CD4-positive, alpha-beta T cell (primary cell): ENCODE measurements at regions not wholly inside any gene's neighbourhood (a gene's known extent, or its start where the extent isn't known, plus 50 kb on each side); places are given as distances from the start of the nearest gene placed in this dataset.

Experiments used
- ATAC-seq: fragments of 200-7000 bp; cut with Tn5 transposase; one replicate; pipeline ENCODE4 v1.10.0; 2022; ENCODE audit warnings: mild to moderate bottlenecking; ENCODE audit not compliant: poor library complexity
- CTCF ChIA-PET: fragments of 350-600 bp; sonication (Branson Sonifier 250); formaldehyde crosslinking; loops from one replicate; lab custom pipeline; 2021; ENCODE audit warnings: antibody characterized with exemption, inconsistent platforms; lab: Charles Lee
- POLR2A ChIA-PET: fragments of 350-600 bp; sonication (Branson Sonifier 250); formaldehyde crosslinking; loops from one replicate; lab custom pipeline; 2021; ENCODE audit warnings: antibody characterized with exemption, inconsistent platforms; lab: Charles Lee
- DNase-seq, 14 experiments: peaks; one replicate each; pipeline ENCODE4 v3.0.0-alpha.2; 2013 to 2020; ENCODE audit warnings: mixed read lengths in 2 of 14
- H3K27ac ChIP-seq, 2 donors: one replicate each; pipeline versions ENCODE4 v1.5.1 to v1.7.0; 2013; ENCODE audit warnings: low read length in 2 of 2, low read depth in 1 of 2, mild to moderate bottlenecking in 1 of 2
- H3K27me3 ChIP-seq, 2 experiments: 1 replicate in 1 of 2; 2 replicates in 1 of 2; pipeline versions ENCODE4 v1.6.1 to v1.7.0; 2013; ENCODE audit warnings: low read length in 2 of 2, control low read depth in 1 of 2, mild to moderate bottlenecking in 1 of 2, moderate library complexity in 1 of 2; ENCODE audit not compliant: insufficient read depth in 2 of 2, control insufficient read depth in 1 of 2
- H3K36me3 ChIP-seq: one replicate; pipeline ENCODE4 v1.6.1; 2013; ENCODE audit warnings: low read length, control low read depth; ENCODE audit not compliant: insufficient read depth
- H3K4me1 ChIP-seq: one replicate; pipeline ENCODE4 v1.6.1; 2013; ENCODE audit warnings: low read length, control low read depth; ENCODE audit not compliant: insufficient read depth
- H3K4me3 ChIP-seq: one replicate; pipeline ENCODE4 v1.5.1; 2013; ENCODE audit warnings: mild to moderate bottlenecking, low read length, moderate library complexity
- H3K9me3 ChIP-seq, 2 experiments: 1 replicate in 1 of 2; 2 replicates in 1 of 2; pipeline versions ENCODE4 v1.6.1 to v1.7.0; 2013; ENCODE audit warnings: low read length in 2 of 2, mild to moderate bottlenecking in 2 of 2, control low read depth in 1 of 2, moderate library complexity in 1 of 2; ENCODE audit not compliant: control insufficient read depth in 1 of 2, insufficient read depth in 1 of 2
- H3K27ac Mint-ChIP-seq: one replicate; pipeline ENCODE4 v1.8.0; 2020; ENCODE audit warnings: mixed read lengths
- H3K27me3 Mint-ChIP-seq: one replicate; pipeline ENCODE4 v1.8.0; 2021; ENCODE audit warnings: mixed read lengths
- H3K36me3 Mint-ChIP-seq: one replicate; pipeline ENCODE4 v1.8.0; 2021; ENCODE audit warnings: low read depth, mixed read lengths
- H3K4me1 Mint-ChIP-seq: one replicate; pipeline ENCODE4 v1.8.0; 2021; ENCODE audit warnings: low read depth, mixed read lengths
- H3K4me3 Mint-ChIP-seq: one replicate; pipeline ENCODE4 v1.8.0; 2020; ENCODE audit warnings: mild to moderate bottlenecking, mixed read lengths
- H3K9me3 Mint-ChIP-seq: one replicate; pipeline ENCODE4 v1.8.0; 2020; ENCODE audit warnings: mixed read lengths
- CTCF ChIP-seq: fragments of 200-600 bp; IDR thresholded peaks from one replicate; pipeline ENCODE4 v1.8.0; 2022; ENCODE audit warnings: antibody characterized with exemption, mild to moderate bottlenecking
- intact Hi-C, 2 experiments: fragments of 100-400 bp; cut with DNase I in 1 of 2; cut with micrococcal nuclease in 1 of 2; formaldehyde crosslinking; loops; one replicate each; pipeline versions ENCODE4 v1.15.1 to v1.9.0; 2023 to 2025; cut with DNase I, micrococcal nuclease

- ATAC-seq: no peak
- H3K27me3 Mint-ChIP-seq: peaks cover 7% of the 10 kb centered on the region
- ChIA-PET CTCF (no interaction called here), POLR2A (no interaction called here)
- H3K27ac Mint-ChIP-seq: no peak overlapping the region
- no peaks in the 10 kb centered on the region for H3K9me3 Mint-ChIP-seq
- intact Hi-C loops: no loop called here
- Histone ChIP-seq H3K36me3 (no peaks in the 10 kb centered on the region), H3K9me3 (peaks cover 0 to 4% of the 10 kb centered on the region in 2 experiments), H3K4me3 (no peak overlapping the region), H3K27me3 (peaks cover 10 to 21% of the 10 kb centered on the region in 2 experiments), H3K27ac (no peak overlapping the region), H3K4me1 (peaks cover 9% of the 10 kb centered on the region)
- no peaks in the 10 kb centered on the region for H3K4me1 Mint-ChIP-seq
- no peak overlapping the region for H3K4me3 Mint-ChIP-seq
- no peaks in the 10 kb centered on the region for H3K36me3 Mint-ChIP-seq
- DNase-seq: no peak
- no peak for TF ChIP-seq CTCF
Observed at GRCh38 chr7:66507764-66508296, 120.9 kb upstream of the KCTD7 start.

GRCh38 chr7:66508431-66508830, 120.2 kb upstream of the KCTD7 start:
- ChIA-PET CTCF (no interaction called here), POLR2A (no interaction called here)
- TF ChIP-seq CTCF: no peak
- Mint-ChIP-seq H3K27me3 (peaks cover 7% of the 10 kb centered on the region), H3K27ac (no peak overlapping the region), H3K4me3 (no peak overlapping the region), H3K9me3 (no peaks in the 10 kb centered on the region), H3K36me3 (no peaks in the 10 kb centered on the region), H3K4me1 (no peaks in the 10 kb centered on the region)
- peaks cover 0 to 4% of the 10 kb centered on the region in 2 experiments for H3K9me3 ChIP-seq
- no peak overlapping the region for H3K27ac ChIP-seq
- DNase-seq: no peak
- H3K4me1 ChIP-seq: peaks cover 9% of the 10 kb centered on the region
- H3K4me3 ChIP-seq: no peak overlapping the region
- H3K27me3 ChIP-seq: peaks cover 10 to 21% of the 10 kb centered on the region in 2 experiments
- intact Hi-C loops: no loop called here
- H3K36me3 ChIP-seq: no peaks in the 10 kb centered on the region
- ATAC-seq: no peak

- ChIA-PET POLR2A (no interaction called here), CTCF (no interaction called here)
- DNase-seq (no peak), ATAC-seq (no peak)
- Histone ChIP-seq H3K27me3 (no peaks in the 10 kb centered on the region), H3K27ac (no peak overlapping the region), H3K4me1 (no peaks in the 10 kb centered on the region), H3K4me3 (no peak overlapping the region), H3K36me3 (no peaks in the 10 kb centered on the region), H3K9me3 (no peaks in the 10 kb centered on the region)
- Mint-ChIP-seq H3K4me1 (no peaks in the 10 kb centered on the region), H3K4me3 (no peak overlapping the region), H3K36me3 (no peaks in the 10 kb centered on the region), H3K9me3 (no peaks in the 10 kb centered on the region), H3K27me3 (no peaks in the 10 kb centered on the region), H3K27ac (no peak overlapping the region)
- intact Hi-C loops: no loop called here
- TF ChIP-seq CTCF: no peak
Observed at GRCh38 chr7:66514050-66514449, 114.6 kb upstream of the KCTD7 start.
